ENCODE measurements at regions not wholly inside any gene's neighbourhood (a gene's known extent, or its start where the extent isn't known, plus 50 kb on each side); places are given as distances from the start of the nearest gene placed in this dataset.

- ATAC-seq (no peak), FAIRE-seq (no peak), DNase-seq (no peak)
- Histone ChIP-seq H3K4me3 (no peak overlapping the region), H3K4me1 (no peaks in the 10 kb centered on the region), H3K36me3 (no peaks in the 10 kb centered on the region), H3K9me3 (no peaks in the 10 kb centered on the region), H3K27me3 (no peaks in the 10 kb centered on the region), H3K27ac (no peak overlapping the region)
- no peak for TF ChIP-seq CTCF (IDR thresholded peaks at IDR 0.05)
- WGBS, 2 donors, result 85 to 95% methylated on average over 18 of the region's 18 CpGs
- intact Hi-C loops (cut with DNase I), result no loop called here
Observed at GRCh38 chr5:25991639-25992038, 1046.7 kb downstream of the CDH9 start.

GRCh38 chr5:25990771-25991170, 1047.6 kb downstream of the CDH9 start:
- no peak for DNase-seq
- WGBS, 2 donors, result 74 to 92% methylated on average over 1 of the region's 1 CpG
- intact Hi-C loops (cut with DNase I), result no loop called here
- H3K27ac ChIP-seq, result no peak overlapping the region
- ATAC-seq, result no peak
- no peaks in the 10 kb centered on the region for H3K4me1 ChIP-seq
- no peak for TF ChIP-seq CTCF (IDR thresholded peaks at IDR 0.05)
- FAIRE-seq, result no peak
- H3K9me3 ChIP-seq, result no peaks in the 10 kb centered on the region
- H3K27me3 ChIP-seq, result no peaks in the 10 kb centered on the region
- H3K4me3 ChIP-seq, result no peak overlapping the region
- no peaks in the 10 kb centered on the region for H3K36me3 ChIP-seq

DNA sequence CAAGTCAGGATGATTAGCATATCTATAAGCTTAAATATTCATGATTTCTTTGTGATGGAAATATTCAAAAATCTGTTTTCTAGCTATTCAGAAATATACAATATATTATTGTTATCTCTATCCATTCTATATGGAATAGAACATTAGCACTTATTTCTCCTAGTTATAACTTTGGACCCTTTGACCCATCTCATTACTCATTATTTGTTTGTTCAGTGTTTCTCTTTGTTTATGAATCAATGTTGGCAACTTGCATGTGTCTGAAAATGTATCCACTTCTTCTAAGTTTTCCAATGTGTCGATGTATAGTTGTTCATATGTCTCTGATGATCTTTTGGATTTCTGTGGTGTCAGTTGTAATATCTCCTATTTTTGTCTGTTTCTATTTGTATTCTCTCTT, 1059.3 kb downstream of the CDH9 start:
- WGBS, 2 donors, result 65 to 80% methylated on average over 1 of the region's 1 CpG
- no peaks in the 10 kb centered on the region for H3K36me3 ChIP-seq
- intact Hi-C loops (cut with DNase I), result no loop called here

GRCh38 chr5:25975885-25976284, 1062.5 kb downstream of the CDH9 start:
- Histone ChIP-seq H3K27ac (no peak overlapping the region), H3K9me3 (no peaks in the 10 kb centered on the region), H3K4me1 (no peaks in the 10 kb centered on the region), H3K4me3 (no peak overlapping the region), H3K36me3 (no peaks in the 10 kb centered on the region), H3K27me3 (no peaks in the 10 kb centered on the region)
- no peak for TF ChIP-seq CTCF (IDR thresholded peaks at IDR 0.05)
- no peak for FAIRE-seq
- intact Hi-C loops (cut with DNase I), result no loop called here
- no peak for DNase-seq
- ATAC-seq, result no peak
- WGBS, 2 donors, result 44 to 64% methylated on average over 2 of the region's 2 CpGs

More for the DNA sequence above, 1059.3 kb downstream of the CDH9 start:
- ATAC-seq (no peak), FAIRE-seq (no peak), DNase-seq (no peak)
- no peaks in the 10 kb centered on the region for H3K9me3 ChIP-seq
- no peak overlapping the region for H3K27ac ChIP-seq
- TF ChIP-seq CTCF (IDR thresholded peaks at IDR 0.05), result no peak
- H3K27me3 ChIP-seq, result no peaks in the 10 kb centered on the region
- H3K4me1 ChIP-seq, result no peaks in the 10 kb centered on the region
- H3K4me3 ChIP-seq, result no peak overlapping the region

GRCh38 chr5:25974451-25974850, 1063.9 kb downstream of the CDH9 start:
- ATAC-seq (no peak), DNase-seq (no peak), FAIRE-seq (no peak)
- H3K4me3 ChIP-seq, result no peak overlapping the region
- TF ChIP-seq CTCF (IDR thresholded peaks at IDR 0.05), result no peak
- no peaks in the 10 kb centered on the region for H3K9me3 ChIP-seq
- H3K36me3 ChIP-seq, result no peaks in the 10 kb centered on the region
- H3K27me3 ChIP-seq, result no peaks in the 10 kb centered on the region
- H3K27ac ChIP-seq, result no peak overlapping the region
- intact Hi-C loops (cut with DNase I), result no loop called here
- 42 to 48% methylated on average over 1 of the region's 1 CpG for WGBS, 2 donors
- H3K4me1 ChIP-seq, result no peaks in the 10 kb centered on the region

Measured in pancreas (tissue), 10 donors.